ENCODE measurements at regions not wholly inside any gene's neighbourhood (a gene's known extent, or its start where the extent isn't known, plus 50 kb on each side); places are given as distances from the start of the nearest gene placed in this dataset.

DNA sequence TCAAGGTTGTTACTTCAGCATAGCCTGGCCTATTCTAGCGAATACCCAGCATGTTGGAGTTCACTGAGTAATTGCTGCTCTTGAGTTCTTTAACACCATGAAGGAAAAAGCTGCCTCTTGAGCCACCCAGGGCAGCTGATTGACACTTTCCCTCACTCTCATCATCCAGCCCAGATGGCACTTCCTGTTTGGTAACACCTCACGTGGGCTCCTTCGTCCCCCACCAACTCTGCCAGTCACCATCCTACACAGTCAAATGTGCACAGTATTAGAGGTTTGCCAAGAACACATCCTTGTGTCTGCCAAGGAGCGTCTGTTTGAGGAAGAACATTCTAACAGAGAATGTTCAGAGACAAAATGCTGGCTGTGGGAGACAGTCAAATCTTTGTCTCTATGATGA is 266.3 kb downstream of the RPLP1 start:
- H3K9me3 ChIP-seq (ENCODE audit: control insufficient read depth, insufficient read depth, low read length): no peaks in the 10 kb centered on the region
- H3F3A ChIP-seq (ENCODE audit: control insufficient read depth, insufficient read depth): no peaks in the 10 kb centered on the region
- no peaks in the 10 kb centered on the region for H3K79me2 ChIP-seq (ENCODE audit: control insufficient read depth, low read length)
- no peak overlapping the region for H3K4me3 ChIP-seq (ENCODE audit: low read length)
- H3K27ac ChIP-seq (ENCODE audit: low read depth, low read length): no peak overlapping the region
- no peaks in the 10 kb centered on the region for H4K20me1 ChIP-seq (ENCODE audit: control insufficient read depth, insufficient read depth, low read depth, low read length)
- H3K4me2 ChIP-seq (ENCODE audit: low read length): no peak overlapping the region
- H3K4me1 ChIP-seq (ENCODE audit: control insufficient read depth, low read length): no peaks in the 10 kb centered on the region
- no peaks in the 10 kb centered on the region for H3K9me2 ChIP-seq (replicated peaks; ENCODE audit: control insufficient read depth, low read length)
- no peaks in the 10 kb centered on the region for H3K36me3 ChIP-seq (ENCODE audit: control insufficient read depth, low read length)
- H3K27me3 ChIP-seq (ENCODE audit: control insufficient read depth, low read length): peaks cover 72% of the 10 kb centered on the region
- no peak for TF ChIP-seq EZH2phosphoT487 (IDR thresholded peaks at IDR 0.05; ENCODE audit: borderline replicate concordance, low read length)
- TF ChIP-seq, protein P1, sequence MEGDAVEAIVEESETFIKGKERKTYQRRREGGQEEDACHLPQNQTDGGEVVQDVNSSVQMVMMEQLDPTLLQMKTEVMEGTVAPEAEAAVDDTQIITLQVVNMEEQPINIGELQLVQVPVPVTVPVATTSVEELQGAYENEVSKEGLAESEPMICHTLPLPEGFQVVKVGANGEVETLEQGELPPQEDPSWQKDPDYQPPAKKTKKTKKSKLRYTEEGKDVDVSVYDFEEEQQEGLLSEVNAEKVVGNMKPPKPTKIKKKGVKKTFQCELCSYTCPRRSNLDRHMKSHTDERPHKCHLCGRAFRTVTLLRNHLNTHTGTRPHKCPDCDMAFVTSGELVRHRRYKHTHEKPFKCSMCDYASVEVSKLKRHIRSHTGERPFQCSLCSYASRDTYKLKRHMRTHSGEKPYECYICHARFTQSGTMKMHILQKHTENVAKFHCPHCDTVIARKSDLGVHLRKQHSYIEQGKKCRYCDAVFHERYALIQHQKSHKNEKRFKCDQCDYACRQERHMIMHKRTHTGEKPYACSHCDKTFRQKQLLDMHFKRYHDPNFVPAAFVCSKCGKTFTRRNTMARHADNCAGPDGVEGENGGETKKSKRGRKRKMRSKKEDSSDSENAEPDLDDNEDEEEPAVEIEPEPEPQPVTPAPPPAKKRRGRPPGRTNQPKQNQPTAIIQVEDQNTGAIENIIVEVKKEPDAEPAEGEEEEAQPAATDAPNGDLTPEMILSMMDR (IDR thresholded peaks at IDR 0.05; ENCODE audit: low read depth, low read length, poor library complexity, severe bottlenecking): no peak

DNA sequence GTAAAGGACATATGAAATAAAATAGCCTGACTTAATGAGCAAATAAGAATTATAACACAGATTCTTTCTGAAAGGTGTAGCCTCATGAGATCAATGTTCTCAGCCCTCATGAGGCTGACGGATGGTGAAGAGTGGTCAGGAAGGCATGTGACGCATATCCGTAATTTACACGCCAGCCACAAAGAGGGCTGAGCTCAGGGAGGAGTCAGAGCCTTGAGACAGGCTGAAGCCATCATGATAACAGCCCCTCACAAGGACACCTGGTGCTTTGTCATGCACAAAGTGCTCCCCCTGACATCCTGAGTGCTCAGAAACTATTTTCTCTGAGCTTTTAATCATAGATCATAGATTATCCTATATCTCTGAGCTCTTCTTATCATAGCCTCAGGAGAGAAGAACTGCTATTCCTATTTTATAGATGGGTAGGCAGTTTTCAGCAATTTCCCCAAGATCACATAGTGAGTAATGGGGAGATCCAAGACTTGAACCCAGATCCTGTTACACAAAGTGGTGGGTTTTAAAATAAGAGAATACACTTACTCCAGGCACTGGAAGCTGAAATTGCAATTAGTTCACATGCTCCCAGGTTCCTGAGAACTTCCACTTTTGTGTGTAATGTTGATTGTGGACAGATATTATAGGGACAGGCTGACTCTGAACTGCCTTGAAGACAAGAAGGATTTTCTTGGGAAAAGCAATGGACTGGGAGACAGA is 267.1 kb downstream of the RPLP1 start:
- no peaks in the 10 kb centered on the region for H3F3A ChIP-seq (ENCODE audit: control insufficient read depth, insufficient read depth)
- H4K20me1 ChIP-seq (ENCODE audit: control insufficient read depth, insufficient read depth, low read depth, low read length): no peaks in the 10 kb centered on the region
- no peaks in the 10 kb centered on the region for H3K4me1 ChIP-seq (ENCODE audit: control insufficient read depth, low read length)
- no peak overlapping the region for H3K4me3 ChIP-seq (ENCODE audit: low read length)
- no peaks in the 10 kb centered on the region for H3K9me3 ChIP-seq (ENCODE audit: control insufficient read depth, insufficient read depth, low read length)
- no peaks in the 10 kb centered on the region for H3K79me2 ChIP-seq (ENCODE audit: control insufficient read depth, low read length)
- H3K27me3 ChIP-seq (ENCODE audit: control insufficient read depth, low read length): peaks cover 72% of the 10 kb centered on the region
- TF ChIP-seq EZH2phosphoT487 (IDR thresholded peaks at IDR 0.05; ENCODE audit: borderline replicate concordance, low read length): no peak
- TF ChIP-seq, protein P1 (IDR thresholded peaks at IDR 0.05; ENCODE audit: low read depth, low read length, poor library complexity, severe bottlenecking): no peak
- no peaks in the 10 kb centered on the region for H3K36me3 ChIP-seq (ENCODE audit: control insufficient read depth, low read length)
- H3K9me2 ChIP-seq (replicated peaks; ENCODE audit: control insufficient read depth, low read length): no peaks in the 10 kb centered on the region
- H3K27ac ChIP-seq (ENCODE audit: low read depth, low read length): no peak overlapping the region
- no peak overlapping the region for H3K4me2 ChIP-seq (ENCODE audit: low read length)

DNA sequence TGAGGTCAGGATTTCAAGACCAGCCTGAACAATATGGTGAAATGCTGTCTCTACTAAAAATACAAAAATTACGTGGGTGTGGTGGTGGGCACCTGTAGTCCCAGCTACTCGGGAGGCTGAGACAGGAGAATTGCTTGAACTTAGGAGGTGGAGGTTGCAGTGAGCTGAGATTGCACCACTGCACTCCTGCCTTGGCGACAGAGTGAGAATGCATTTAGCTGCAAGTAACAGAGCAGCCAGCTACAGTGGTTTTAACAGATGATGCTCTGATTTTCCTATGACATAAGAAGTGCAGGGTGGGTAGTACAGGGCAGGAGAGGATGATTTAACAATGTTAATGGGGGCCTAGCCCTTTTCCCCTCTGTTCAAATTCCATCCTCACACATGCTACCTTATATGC is 267.9 kb downstream of the RPLP1 start:
- Histone ChIP-seq H3K9me2 (replicated peaks; ENCODE audit: control insufficient read depth, low read length) (no peaks in the 10 kb centered on the region), H3K36me3 (ENCODE audit: control insufficient read depth, low read length) (no peaks in the 10 kb centered on the region), H3K27me3 (ENCODE audit: control insufficient read depth, low read length) (peaks cover 69% of the 10 kb centered on the region), H3K4me3 (ENCODE audit: low read length) (no peak overlapping the region), H3K27ac (ENCODE audit: low read depth, low read length) (no peak overlapping the region), H4K20me1 (ENCODE audit: control insufficient read depth, insufficient read depth, low read depth, low read length) (no peaks in the 10 kb centered on the region), H3K4me1 (ENCODE audit: control insufficient read depth, low read length) (no peaks in the 10 kb centered on the region), H3K9me3 (ENCODE audit: control insufficient read depth, insufficient read depth, low read length) (no peaks in the 10 kb centered on the region), H3F3A (ENCODE audit: control insufficient read depth, insufficient read depth) (no peaks in the 10 kb centered on the region), H3K79me2 (ENCODE audit: control insufficient read depth, low read length) (no peaks in the 10 kb centered on the region), H3K4me2 (ENCODE audit: low read length) (no peak overlapping the region)
- no peak for TF ChIP-seq EZH2phosphoT487 (IDR thresholded peaks at IDR 0.05; ENCODE audit: borderline replicate concordance, low read length)
- TF ChIP-seq, protein P1 (IDR thresholded peaks at IDR 0.05; ENCODE audit: low read depth, low read length, poor library complexity, severe bottlenecking): no peak

Measured in DOHH2 (cell line).